GM18858 (cell line): ENCODE measurements at regions not wholly inside any gene's neighbourhood (a gene's known extent, or its start where the extent isn't known, plus 50 kb on each side); places are given as distances from the start of the nearest gene placed in this dataset.

Source experiments
- ATAC-seq: cut with Tn5 transposase; IDR thresholded peaks from one replicate; pipeline ENCODE4 v1.9.1; 2021; ENCODE audit not compliant: unreplicated experiment

DNA sequence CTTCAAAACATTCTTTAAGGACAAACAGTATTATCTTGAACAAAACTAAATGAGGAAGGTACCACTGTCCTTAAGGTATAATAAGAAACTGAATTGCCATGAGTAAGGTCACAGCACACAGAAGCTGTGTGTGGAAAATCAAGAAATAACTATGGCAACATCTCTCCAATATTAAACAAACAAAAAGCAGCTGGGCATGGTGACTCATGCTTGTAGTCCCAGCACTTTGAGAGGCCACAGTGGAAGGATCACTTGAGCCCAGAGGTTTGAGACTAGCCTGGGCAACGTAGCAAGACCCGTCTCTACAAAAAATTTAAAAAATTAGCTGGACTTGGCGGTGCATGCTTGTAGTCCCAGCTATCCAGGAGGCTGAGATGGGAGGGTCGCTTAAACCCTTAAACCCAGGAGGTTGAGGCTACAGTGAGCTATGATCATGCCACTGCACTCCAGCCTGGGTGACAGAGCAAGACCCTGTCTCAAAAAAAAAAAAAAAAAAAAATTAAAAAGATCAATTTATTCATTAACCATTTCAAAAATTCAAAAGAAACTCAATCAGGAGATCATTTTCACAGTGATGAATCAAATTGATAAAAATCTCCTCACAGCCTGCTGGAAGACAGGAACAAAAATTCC lies 195.4 kb downstream of the SKIDA1 start:
- ATAC-seq, result no peak

DNA sequence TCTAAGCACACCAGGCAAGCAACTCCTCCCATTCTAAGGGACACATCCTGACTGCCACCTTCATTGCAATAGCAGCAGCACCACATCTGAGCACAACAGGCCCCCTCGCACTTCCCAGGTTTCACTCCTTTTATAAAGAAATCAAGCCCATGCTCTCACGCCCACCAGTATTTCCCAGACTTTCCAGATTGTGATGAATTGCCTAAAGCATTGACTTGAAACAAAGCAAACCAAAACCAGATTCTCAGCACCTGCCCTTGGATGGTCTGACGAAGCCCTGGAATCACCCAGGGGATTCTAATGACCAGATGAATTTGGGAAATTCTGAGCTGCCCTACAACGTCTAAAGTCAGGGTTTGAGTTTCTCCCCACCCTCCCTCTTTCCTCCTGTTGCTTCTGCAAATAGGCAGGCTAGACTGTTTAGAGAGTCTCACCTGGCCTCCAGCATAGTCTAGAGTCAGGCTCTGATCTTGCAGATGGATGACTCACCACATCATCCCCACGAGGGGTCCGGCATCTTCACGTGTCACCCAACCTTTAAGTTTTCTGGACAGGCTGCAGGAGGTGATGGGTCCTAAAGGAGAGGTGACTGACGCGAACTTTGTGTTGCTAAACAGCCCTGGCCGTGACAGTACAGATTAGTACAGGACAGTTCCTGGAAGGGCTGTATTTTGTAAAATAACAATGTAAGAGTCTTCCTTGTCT lies 198.0 kb downstream of the SKIDA1 start:
- ATAC-seq, result no peak

DNA sequence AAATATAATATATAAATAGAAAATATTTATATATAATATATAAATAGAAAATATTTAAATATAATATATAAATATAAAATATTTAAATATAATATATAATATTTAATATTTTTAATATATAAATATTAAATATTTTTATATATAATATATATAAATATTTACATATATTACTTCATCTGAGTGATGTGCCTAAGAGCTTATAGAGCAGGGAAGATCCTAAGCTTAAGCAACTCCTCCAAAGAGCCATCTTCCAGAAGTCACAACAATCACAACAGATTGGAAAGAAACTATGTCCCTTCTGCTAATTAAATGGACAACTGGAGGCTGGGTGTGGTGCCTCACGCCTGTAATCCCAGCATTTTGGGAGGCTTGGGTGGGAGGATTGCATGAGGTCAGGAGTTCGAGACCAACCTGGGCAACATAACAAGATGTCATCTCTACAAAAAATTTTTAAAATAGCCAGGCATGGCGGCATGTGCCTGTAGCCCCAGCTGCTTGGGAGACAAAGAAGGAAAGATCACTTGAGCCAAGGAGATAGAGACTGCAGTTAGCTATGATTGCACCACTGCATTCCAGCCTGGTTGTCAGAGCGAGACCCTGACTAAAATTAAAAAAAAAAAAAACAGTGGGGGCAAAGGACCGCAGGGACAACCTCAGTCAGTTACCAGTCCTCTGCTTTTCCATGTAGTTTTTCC lies 198.7 kb downstream of the SKIDA1 start:
- ATAC-seq, result no peak

DNA sequence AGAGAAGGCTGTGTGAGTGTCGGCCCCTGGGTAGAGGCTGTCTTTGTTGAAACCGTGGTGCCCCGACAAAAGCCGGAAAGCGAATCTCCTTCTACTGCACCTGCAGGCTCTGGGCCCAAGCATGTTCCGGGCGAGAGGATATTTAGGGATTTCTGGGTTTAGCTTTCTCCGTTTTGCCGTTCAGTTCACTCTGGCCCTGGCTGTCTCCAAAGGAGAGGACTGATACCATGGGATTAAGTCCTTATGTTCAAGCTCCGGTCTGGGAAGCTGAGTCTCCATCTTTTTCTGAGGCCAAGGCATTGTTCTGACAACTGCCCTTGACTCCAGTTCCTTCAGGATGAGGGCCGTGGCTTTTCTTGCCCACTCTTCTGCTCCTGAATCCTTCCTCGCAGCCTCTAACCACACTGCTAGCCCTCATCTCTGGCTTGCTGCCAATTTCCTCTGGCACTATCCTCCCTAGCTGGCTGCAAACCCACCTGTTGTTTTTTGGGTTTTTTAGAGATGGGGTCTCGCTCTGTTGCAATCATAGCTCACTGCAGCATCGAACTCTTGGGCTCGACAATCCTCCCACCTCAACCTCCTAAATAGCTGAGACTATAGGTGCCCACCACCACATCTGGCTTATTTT lies 206.8 kb downstream of the SKIDA1 start:
- no peak for ATAC-seq

DNA sequence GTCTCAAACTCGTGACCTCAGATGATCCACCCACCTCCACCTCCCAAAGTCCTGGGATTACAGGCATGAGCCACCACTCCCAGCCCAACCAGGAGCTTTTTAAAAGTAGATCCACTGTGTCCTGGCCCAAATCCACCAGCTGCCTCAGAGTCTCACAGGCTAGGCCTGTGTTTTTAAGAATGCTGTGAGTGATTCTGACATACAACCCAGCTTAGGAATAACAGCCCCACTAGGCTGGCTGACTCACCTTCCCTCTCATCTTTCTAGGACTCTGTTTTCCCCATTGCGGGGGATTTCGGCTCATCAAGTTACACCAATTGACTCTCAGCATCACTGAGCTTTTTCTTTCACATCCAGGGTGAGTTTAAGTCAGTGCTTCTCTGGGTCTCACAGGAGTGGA lies 207.6 kb downstream of the SKIDA1 start:
- ATAC-seq, result no peak

- no peak for ATAC-seq
Measured at GRCh38 chr10:21315645-21316220, 209.7 kb downstream of the SKIDA1 start.

- ATAC-seq, result no peak
Measured at GRCh38 chr10:21314906-21315644, 210.4 kb downstream of the SKIDA1 start.

- no peak for ATAC-seq
Measured at GRCh38 chr10:21314111-21314626, 211.3 kb downstream of the SKIDA1 start.

DNA sequence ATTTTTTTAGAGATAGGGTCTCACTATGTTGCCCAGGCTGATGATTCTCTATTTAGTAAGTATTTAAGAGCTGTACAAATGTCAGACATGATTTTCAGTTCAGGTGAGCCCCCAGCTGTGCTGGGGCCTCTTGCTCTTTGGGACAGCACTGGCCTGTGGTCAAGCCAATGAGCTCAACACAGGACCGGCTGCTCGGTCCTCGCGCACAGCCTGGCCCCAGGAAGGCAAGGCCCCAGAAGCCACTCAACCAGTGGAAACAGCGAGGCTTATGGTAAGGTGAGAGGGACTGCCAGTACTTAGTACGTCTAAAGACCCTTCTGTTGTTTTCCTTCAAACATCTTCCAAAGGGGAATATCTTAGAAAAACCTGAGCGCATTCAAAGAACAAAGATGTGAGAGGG lies 211.8 kb downstream of the SKIDA1 start:
- ATAC-seq, result no peak

GRCh38 chr10:21311426-21311825 lies 214.1 kb downstream of the SKIDA1 start:
- no peak for ATAC-seq

DNA sequence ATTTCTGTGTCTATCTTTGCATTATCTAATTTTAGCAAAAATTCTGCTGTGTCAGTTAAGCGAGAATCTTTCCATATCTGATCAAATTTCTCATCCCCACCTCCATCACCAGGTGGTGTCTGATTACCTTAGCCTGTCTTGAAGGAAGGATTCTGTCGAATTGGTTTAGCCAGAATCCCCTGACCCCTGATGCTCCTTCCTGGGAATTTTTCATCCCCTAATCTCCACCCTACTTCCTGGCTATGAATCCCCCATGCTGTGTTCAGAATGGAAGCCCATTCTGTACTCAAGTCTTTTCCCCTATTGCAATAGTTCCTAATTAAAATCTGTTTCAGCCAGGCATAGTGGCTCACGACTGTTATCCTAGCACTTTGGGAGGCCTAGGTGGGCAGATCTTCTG lies 216.1 kb downstream of the SKIDA1 start:
- ATAC-seq, result no peak

- no peak for ATAC-seq
Measured at GRCh38 chr10:21308946-21309345, 216.5 kb downstream of the SKIDA1 start.

- ATAC-seq, result no peak
Measured at GRCh38 chr10:21308018-21308417, 217.5 kb downstream of the SKIDA1 start.

DNA sequence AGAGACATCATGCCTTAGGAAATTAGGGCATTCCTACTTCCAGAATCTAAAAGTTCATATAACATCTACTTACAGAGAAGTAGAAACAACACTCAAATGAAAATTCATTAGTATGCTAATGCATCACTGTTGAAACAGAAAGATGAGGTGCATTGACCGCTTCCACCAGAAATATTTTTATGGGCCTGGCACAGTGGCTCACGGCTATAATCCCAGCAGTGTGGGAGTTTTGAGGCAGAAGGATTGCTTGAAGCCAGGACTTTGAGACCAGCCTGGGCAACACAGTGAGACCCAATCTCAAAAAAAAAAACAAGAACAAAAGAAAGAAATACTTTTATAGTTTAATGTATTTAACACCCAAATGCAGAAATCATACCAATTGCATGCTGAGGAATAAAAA lies 220.9 kb downstream of the SKIDA1 start:
- no peak for ATAC-seq

GRCh38 chr10:21304198-21304597 lies 221.3 kb downstream of the SKIDA1 start:
- no peak for ATAC-seq

- no peak for ATAC-seq
Measured at GRCh38 chr10:21300551-21300950, 224.9 kb downstream of the SKIDA1 start.

GRCh38 chr10:21299330-21299729 lies 226.2 kb downstream of the SKIDA1 start:
- no peak for ATAC-seq

DNA sequence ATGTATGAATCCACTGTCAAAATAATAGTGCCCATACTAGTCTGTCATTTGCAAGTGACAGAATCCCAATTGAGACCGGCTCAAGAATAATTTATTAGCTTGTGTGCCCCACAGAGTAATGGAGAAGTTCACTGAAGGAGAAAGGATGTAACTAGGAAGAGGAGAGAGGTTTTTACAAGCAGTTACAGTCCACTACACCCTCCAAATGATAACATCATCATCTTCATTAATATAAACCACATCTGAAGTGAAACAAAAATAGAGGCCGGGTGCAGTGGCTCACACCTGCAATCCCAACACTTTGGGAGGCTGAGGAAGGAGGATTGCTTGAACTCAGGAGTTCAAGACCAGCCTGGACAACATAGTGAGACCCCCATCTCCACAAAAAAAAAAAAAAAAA lies 226.8 kb downstream of the SKIDA1 start:
- no peak for ATAC-seq

DNA sequence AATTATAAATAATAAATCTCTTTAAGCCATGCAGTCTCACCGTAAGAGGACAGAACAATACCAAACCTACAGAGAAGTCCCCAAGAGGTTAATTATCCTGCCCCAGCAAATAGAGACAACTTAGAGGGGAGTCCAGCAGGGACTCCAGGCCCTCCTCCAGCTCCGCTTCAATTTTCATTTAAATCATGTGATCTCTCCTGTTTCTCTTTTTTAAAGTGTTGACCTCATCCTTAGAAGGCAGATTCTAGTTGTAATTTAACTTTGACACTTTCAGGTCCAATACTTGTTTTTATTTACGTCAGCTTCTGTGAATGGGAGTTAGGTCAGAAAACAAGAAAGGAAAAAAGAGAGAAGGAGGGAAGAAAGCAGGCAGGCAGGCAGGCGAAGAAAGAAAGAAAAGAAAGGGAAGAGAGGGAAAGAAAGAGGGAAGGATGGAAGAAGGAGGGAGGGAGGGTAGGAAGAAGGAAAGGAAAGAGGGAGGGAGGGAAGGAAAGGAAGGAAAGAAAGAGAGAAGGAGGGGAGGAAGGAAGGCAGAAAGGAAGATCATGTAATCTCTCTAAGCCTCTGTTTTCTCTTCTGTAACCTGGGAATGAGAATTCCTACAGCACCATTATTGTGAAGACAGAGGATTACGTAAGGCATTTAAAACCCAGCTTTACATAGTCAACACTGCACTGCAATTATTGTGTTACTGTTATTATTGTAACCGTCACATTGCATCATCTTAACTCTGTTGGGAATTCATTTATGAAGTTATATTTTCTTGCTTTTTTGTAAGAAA lies 227.7 kb downstream of the SKIDA1 start:
- ATAC-seq, result no peak
